Choroid plexus epithelial cell (primary cell): ENCODE measurements at regions not wholly inside any gene's neighbourhood (a gene's known extent, or its start where the extent isn't known, plus 50 kb on each side); places are given as distances from the start of the nearest gene placed in this dataset.
A peak's percentile ranks its signal among the peaks of the same experiment; 100 is the strongest.

Experiments
- DNase-seq: peaks from one replicate; pipeline ENCODE4 v3.0.0-alpha.2; 2010; ENCODE audit warnings: low read depth
- H3K4me3 ChIP-seq: 2 replicates; pipeline ENCODE4 v1.5.1; 2011; ENCODE audit warnings: low read depth, mild to moderate bottlenecking, control low read depth, low read length, moderate library complexity
- TF ChIP-seq, protein P1 (sequence below): conservative IDR thresholded peaks from 2 replicates; pipeline ENCODE4 v1.5.1; 2011; ENCODE audit warnings: low read depth, mild to moderate bottlenecking, control low read depth, inconsistent platforms, low read length, moderate library complexity

DNA sequence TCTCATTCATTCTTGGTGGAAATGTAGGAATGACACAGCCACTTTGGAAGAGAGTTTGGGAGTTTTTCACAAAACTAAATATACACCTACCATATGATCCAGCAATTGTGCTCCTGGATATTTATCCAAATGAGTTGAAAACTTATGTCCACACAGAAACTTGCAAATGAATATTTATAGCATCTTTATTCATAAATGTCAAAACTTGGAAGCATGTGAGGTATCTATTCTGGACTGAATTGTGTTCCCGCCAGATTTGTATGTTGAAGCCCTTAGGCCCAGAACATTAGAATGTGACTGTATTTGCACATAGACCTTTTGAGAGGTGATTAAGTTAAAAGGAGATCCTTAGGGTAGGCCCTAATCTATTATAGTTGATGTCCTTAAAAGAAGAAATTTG lies 409.4 kb upstream of the SYT4 start:
- TF ChIP-seq, protein P1, sequence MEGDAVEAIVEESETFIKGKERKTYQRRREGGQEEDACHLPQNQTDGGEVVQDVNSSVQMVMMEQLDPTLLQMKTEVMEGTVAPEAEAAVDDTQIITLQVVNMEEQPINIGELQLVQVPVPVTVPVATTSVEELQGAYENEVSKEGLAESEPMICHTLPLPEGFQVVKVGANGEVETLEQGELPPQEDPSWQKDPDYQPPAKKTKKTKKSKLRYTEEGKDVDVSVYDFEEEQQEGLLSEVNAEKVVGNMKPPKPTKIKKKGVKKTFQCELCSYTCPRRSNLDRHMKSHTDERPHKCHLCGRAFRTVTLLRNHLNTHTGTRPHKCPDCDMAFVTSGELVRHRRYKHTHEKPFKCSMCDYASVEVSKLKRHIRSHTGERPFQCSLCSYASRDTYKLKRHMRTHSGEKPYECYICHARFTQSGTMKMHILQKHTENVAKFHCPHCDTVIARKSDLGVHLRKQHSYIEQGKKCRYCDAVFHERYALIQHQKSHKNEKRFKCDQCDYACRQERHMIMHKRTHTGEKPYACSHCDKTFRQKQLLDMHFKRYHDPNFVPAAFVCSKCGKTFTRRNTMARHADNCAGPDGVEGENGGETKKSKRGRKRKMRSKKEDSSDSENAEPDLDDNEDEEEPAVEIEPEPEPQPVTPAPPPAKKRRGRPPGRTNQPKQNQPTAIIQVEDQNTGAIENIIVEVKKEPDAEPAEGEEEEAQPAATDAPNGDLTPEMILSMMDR = no peak
- no peak for DNase-seq
- no peak overlapping the region for H3K4me3 ChIP-seq

DNA sequence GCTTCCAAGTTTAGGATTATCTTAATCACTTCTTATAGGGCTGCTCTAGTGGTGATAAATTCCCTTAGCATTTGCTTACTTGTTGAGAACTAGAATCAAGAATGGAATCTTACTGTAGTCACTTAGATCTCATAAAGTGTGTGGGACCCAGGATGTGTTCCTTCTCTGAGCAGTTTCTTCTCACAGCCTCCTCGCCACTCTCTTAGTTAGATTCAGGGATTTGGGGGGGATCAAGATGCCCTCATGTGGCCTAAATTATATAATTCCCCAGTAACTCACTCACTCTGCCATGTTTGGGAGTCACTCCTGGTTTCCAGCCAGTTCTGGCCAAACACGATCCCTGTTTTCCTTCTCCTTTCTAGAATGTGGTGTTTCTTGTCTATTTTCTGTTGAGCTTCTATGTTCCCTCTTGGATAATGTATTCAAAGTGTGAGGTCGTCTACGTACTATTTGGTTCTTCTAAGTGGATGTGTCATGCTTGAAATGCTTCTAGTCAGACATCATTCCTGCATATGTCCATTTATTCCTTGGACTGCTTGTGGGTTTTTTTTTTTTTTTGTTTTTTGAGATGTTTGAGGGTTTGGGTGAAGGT lies 414.9 kb upstream of the SYT4 start:
- no peak overlapping the region for H3K4me3 ChIP-seq
- TF ChIP-seq, protein P1 = no peak
- peak; percentile 61 for DNase-seq

DNA sequence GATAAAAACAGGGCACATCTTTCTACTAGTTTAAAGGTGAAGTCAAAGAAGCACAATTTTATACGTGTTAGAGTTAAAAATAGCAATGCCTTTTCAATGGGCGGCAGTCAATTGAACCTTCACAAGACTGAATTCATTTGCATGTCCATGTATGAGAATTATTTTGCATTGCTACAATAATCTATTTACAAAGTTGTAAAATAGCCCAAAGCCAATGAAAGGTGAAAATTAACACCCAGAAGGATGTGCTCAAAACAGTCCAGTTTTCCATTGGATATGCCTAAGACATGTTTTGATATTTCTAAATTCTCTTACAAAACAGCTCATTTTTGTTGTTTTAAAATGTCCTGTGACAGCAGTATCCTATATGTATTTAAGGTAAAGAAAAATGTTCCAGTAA lies 425.1 kb upstream of the SYT4 start:
- DNase-seq = no peak
- no peak overlapping the region for H3K4me3 ChIP-seq
- TF ChIP-seq, protein P1 = no peak

DNA sequence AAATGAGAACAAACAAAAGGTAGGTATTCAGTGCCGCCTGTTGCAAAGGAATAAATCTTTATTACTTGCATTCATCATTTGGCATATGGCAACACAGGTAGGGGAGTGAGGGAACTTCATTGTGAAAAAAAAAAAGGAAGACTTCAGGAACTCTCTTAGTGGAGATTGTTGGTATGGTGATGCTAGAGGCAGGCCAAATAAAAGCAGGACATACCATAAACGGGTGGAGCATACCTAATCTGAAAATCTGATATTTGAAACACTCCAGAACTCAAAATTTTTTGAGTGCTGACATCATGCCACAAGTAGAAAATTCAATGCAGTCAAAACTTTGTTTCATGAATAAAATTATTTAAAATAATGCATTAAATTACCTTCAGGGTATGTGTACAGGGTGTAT lies 425.8 kb upstream of the SYT4 start:
- TF ChIP-seq, protein P1 = no peak
- no peak overlapping the region for H3K4me3 ChIP-seq
- no peak for DNase-seq

DNA sequence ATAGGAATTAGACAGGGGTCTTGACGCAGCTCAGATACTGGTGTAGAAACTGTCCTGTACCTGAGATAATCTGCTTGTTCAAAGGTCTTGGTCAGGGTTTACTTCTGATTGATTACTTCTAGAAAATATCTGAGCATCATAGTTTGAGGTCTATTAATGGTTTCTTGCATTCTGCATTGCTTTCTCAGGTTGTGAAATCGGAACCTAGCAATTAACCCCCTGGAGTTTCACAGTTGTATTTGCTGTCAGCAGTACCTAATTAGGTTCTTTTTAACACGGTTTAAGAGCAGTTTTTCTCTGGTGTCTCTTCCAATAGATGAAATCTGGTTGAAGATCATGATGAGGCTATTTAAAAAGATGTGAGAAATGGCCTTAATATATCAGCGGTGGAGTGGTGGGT lies 428.6 kb upstream of the SYT4 start:
- TF ChIP-seq, protein P1 = no peak
- no peak for DNase-seq
- H3K4me3 ChIP-seq = no peak overlapping the region

DNA sequence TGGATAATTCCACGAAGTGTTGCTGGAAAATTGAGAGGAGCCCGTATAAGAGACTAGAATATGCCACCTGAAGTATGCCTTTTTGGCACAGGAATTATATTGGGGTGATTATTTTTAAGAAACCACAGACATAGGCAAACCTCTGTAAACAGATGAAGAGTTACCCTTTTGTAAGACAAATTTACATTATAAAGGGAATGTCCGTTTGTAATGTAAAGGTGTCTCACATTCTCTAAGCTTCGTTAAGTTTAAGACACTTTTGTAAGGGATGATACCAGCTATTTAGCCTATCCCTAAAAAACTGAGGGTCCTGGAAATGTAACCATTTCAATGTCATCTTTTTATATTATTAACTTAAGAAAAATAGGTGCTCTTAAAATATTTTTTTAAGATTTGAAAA lies 432.8 kb upstream of the SYT4 start:
- no peak overlapping the region for H3K4me3 ChIP-seq
- no peak for DNase-seq
- TF ChIP-seq, protein P1 = no peak

DNA sequence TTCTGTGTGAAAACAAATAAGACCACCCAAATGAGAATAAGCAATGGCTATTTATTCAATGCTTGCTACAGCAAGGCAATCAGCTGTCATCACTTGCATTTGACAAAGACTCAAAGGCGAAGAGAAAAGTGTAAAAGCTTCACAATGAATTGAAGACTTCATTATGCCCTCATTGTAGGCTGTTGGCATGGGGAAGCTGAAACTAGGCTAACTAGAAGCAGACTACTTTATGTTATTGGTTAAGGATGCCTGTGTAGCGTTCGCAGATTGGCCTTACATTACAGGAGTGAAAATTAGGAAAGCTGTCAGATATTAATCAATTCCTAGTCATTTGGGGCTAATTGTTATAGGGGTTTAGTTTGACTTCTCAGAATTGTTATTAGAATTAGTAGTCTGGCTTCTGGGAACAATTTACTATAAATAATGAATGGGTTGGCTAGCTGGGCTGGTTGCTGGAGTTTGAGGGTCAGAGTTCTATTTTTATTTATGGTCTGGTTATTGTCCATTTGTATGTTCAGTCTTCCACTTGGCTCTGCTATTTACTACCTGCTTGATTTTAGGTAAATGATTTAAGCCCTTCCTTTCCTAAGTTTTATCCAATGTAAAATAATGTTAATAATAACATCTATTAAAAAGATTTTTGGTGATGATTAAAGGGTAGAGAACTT lies 437.2 kb upstream of the SYT4 start:
- TF ChIP-seq, protein P1 = no peak
- no peak for DNase-seq
- no peak overlapping the region for H3K4me3 ChIP-seq
